ENCODE measurements at regions not wholly inside any gene's neighbourhood (a gene's known extent, or its start where the extent isn't known, plus 50 kb on each side); places are given as distances from the start of the nearest gene placed in this dataset.

GRCh38 chr9:73684601-73685000, 532.9 kb downstream of the ANXA1 start:
- no peaks in the 10 kb centered on the region for H3K27me3 ChIP-seq
- H3K27ac ChIP-seq = no peak overlapping the region
- 65% methylated on average over 2 of the region's 3 CpGs for WGBS (ENCODE audit: insufficient coverage, low coverage, low lambda C conversion rate, missing lambda C conversion rate)
- H3K36me3 ChIP-seq = no peaks in the 10 kb centered on the region
- no peaks in the 10 kb centered on the region for H3K4me1 ChIP-seq
- intact Hi-C loops (cut with DNase I) = no loop called here
- no peaks in the 10 kb centered on the region for H3K9me3 ChIP-seq
- no peak for ATAC-seq
- TF ChIP-seq CTCF (IDR thresholded peaks at IDR 0.05) (no peak), POLR2A (IDR thresholded peaks at IDR 0.05) (no peak)
- H3K4me3 ChIP-seq = no peak overlapping the region
- DNase-seq = no peak

DNA sequence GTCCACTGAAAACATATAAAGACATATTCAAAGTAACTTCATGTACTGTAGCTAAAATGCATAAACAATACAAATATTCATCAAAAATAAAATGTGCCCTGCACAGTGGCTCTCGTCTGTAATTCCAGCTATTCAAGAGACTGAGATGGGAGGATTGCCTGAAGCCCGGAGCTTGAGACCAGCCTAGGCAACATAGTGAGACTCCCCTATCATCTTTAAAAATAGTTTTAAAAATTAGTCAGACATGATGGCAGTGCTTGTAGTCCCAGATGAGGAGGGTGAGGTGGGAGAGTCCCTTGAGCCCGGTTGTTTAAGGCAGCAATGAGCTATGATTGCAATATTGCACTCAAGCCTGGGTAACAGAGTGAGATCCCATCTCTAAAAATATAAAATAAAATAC, 534.1 kb downstream of the ANXA1 start:
- H3K27ac ChIP-seq = no peak overlapping the region
- 72% methylated on average over 3 of the region's 3 CpGs for WGBS (ENCODE audit: insufficient coverage, low coverage, low lambda C conversion rate, missing lambda C conversion rate)
- intact Hi-C loops (cut with DNase I) = no loop called here
- H3K4me3 ChIP-seq = no peak overlapping the region
- no peaks in the 10 kb centered on the region for H3K9me3 ChIP-seq
- no peaks in the 10 kb centered on the region for H3K27me3 ChIP-seq
- ATAC-seq (no peak), DNase-seq (no peak)
- TF ChIP-seq CTCF (IDR thresholded peaks at IDR 0.05) (no peak), POLR2A (IDR thresholded peaks at IDR 0.05) (no peak)
- no peaks in the 10 kb centered on the region for H3K36me3 ChIP-seq
- no peaks in the 10 kb centered on the region for H3K4me1 ChIP-seq

DNA sequence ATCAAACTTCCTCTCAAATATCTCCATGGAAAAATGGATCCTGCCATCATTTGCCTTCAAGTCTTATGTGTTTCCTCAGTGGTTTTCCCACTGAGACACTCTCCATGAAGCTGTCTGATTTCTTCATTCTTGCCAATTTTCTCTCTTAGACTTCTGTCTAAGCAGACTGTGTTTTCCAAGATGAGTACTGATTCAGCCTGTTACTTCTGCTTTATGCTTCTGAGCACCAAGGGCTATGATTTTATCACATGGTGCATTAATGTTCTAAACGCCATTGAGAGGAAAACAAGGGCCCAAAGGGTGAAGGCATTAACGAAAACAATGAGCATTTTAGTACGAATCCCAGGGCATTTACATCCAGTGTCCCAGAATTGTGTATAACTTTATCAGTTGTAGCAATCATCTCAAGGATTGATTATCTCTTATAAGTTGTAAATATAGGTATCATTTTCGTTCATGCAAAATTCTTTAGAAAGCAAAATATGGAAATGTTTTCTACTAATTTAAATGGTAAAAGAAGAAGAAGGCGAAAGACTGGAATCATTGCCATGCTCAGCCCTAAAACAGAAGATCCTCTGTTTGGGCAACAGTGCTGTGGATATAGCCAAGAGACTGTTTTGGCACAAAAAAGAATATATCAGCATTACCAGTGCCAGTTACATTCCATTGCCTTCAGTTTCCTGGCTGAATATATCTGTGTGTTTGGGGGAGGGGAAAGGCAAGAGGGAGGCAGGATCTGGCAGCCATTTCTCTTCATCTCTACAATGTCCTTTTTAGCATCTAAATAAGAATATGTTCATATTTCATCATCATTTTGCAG, 537.6 kb downstream of the ANXA1 start:
- ATAC-seq = peak in 1 of 4 donors; percentile 26
- Histone ChIP-seq H3K27ac (no peak overlapping the region), H3K27me3 (no peaks in the 10 kb centered on the region), H3K36me3 (no peaks in the 10 kb centered on the region), H3K9me3 (no peaks in the 10 kb centered on the region), H3K4me1 (no peaks in the 10 kb centered on the region), H3K4me3 (no peak overlapping the region)
- intact Hi-C loops (cut with DNase I) = no loop called here
- WGBS (ENCODE audit: insufficient coverage, low coverage, low lambda C conversion rate, missing lambda C conversion rate) = 54% methylated on average over 5 of the region's 5 CpGs
- no peak for TF ChIP-seq POLR2A (IDR thresholded peaks at IDR 0.05)
- no peak for TF ChIP-seq CTCF (IDR thresholded peaks at IDR 0.05)
- no peak for DNase-seq

DNA sequence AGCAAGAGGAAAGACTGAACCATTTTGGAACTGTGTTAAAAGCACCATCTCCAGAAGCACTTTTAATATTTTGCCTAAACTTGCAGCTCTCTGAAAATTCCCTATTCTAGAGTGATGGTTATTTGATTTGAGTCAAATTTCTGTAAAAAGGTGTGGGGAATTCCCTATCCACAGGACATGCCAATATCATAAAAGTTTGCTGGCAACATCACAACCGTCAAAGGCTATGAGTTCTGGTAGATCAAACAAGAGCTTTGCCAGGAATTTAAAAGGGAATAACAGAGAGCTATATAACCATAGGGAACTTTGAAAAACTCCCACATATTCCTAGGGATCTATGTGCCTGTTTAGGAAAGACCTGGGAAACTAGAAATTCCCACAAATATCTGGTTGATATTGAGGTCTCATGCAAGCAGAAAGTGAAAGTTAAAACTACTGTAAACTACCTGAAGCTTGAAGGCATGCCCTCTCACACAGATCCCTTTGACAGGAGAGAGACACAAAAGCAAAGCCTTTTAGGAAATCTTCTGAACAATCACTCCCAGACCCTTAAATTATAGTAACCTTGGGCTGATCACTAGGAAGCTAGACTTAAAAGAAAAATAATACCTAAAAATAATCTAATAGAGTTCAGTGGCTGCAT, 549.9 kb downstream of the ANXA1 start:
- 32% methylated on average over 1 of the region's 1 CpG for WGBS (ENCODE audit: insufficient coverage, low coverage, low lambda C conversion rate, missing lambda C conversion rate)
- DNase-seq = no peak
- Histone ChIP-seq H3K4me1 (no peaks in the 10 kb centered on the region), H3K4me3 (peak overlapping the region in 2 of 3 donors; percentile 21 to 35), H3K9me3 (no peaks in the 10 kb centered on the region), H3K36me3 (no peaks in the 10 kb centered on the region), H3K27ac (no peak overlapping the region), H3K27me3 (no peaks in the 10 kb centered on the region)
- TF ChIP-seq CTCF (IDR thresholded peaks at IDR 0.05) = no peak
- TF ChIP-seq POLR2A (IDR thresholded peaks at IDR 0.05) = no peak
- ATAC-seq = peak; percentile 66 to 90 (median 84)
- intact Hi-C loops (cut with DNase I) = no loop called here
